Cardiac muscle cell (in vitro differentiated cells and primary cell): ENCODE measurements at regions not wholly inside any gene's neighbourhood (a gene's known extent, or its start where the extent isn't known, plus 50 kb on each side); places are given as distances from the start of the nearest gene placed in this dataset.

ENCODE experiments used
- DNase-seq, 2 donors: peaks; one replicate each; pipeline versions ENCODE4 v3.0.0 to v3.0.0-alpha.2; 2010 to 2017; ENCODE audit warnings: low read depth in 1 of 2, low spot score in 1 of 2
- H3K27ac ChIP-seq: fragments of 200-600 bp; sonication (generic); 2 replicates; pipeline ENCODE4 v1.5.1; 2016
- H3K27me3 ChIP-seq: fragments of 200-600 bp; sonication (generic); 2 replicates; pipeline ENCODE4 v1.6.0; 2016; ENCODE audit warnings: control low read depth
- H3K36me3 ChIP-seq: fragments of 200-600 bp; sonication (generic); 2 replicates; pipeline ENCODE4 v1.5.1; 2016; ENCODE audit warnings: control low read depth
- H3K4me1 ChIP-seq: fragments of 200-600 bp; sonication (generic); 2 replicates; pipeline ENCODE4 v1.8.1; 2017; ENCODE audit warnings: low read depth, mild to moderate bottlenecking, mixed run types
- H3K4me3 ChIP-seq: fragments of 200-600 bp; sonication (generic); 2 replicates; pipeline ENCODE4 v1.5.1; 2016; ENCODE audit warnings: mild to moderate bottlenecking
- H3K9me3 ChIP-seq: fragments of 200-600 bp; sonication (generic); 2 replicates; pipeline ENCODE4 v1.5.1; 2017; ENCODE audit warnings: low read depth, mild to moderate bottlenecking, control low read depth
- TF ChIP-seq, protein P1 (sequence below): IDR thresholded peaks from 2 replicates; pipeline ENCODE4 v1.5.1; 2012; ENCODE audit warnings: low read depth, mild to moderate bottlenecking, low read length

DNA sequence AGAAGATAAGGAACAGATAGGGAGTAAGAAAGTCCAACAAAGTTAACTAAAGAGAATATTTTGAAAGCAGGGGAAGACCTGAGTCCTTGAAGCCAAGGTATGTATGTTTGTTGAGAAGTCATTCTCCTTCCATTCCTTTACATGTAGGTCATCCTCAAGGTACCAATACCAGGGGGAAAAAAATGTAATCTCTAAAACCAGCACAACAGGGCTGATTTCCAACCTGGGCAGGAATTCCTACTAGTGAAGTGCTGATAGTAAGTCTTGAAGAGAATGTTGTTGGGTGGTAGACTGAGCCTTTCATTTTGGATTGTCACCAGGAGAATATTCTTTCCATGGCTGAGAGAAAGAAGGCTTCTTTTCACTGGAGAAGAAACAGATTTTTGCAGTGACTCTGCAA lies 117.1 kb upstream of the ZNF462 start:
- no peaks in the 10 kb centered on the region for H3K27me3 ChIP-seq
- DNase-seq, result no peak
- no peak overlapping the region for H3K27ac ChIP-seq
- no peaks in the 10 kb centered on the region for H3K4me1 ChIP-seq
- no peaks in the 10 kb centered on the region for H3K9me3 ChIP-seq
- no peaks in the 10 kb centered on the region for H3K36me3 ChIP-seq
- TF ChIP-seq, protein P1, sequence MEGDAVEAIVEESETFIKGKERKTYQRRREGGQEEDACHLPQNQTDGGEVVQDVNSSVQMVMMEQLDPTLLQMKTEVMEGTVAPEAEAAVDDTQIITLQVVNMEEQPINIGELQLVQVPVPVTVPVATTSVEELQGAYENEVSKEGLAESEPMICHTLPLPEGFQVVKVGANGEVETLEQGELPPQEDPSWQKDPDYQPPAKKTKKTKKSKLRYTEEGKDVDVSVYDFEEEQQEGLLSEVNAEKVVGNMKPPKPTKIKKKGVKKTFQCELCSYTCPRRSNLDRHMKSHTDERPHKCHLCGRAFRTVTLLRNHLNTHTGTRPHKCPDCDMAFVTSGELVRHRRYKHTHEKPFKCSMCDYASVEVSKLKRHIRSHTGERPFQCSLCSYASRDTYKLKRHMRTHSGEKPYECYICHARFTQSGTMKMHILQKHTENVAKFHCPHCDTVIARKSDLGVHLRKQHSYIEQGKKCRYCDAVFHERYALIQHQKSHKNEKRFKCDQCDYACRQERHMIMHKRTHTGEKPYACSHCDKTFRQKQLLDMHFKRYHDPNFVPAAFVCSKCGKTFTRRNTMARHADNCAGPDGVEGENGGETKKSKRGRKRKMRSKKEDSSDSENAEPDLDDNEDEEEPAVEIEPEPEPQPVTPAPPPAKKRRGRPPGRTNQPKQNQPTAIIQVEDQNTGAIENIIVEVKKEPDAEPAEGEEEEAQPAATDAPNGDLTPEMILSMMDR, result no peak
- H3K4me3 ChIP-seq, result no peak overlapping the region

DNA sequence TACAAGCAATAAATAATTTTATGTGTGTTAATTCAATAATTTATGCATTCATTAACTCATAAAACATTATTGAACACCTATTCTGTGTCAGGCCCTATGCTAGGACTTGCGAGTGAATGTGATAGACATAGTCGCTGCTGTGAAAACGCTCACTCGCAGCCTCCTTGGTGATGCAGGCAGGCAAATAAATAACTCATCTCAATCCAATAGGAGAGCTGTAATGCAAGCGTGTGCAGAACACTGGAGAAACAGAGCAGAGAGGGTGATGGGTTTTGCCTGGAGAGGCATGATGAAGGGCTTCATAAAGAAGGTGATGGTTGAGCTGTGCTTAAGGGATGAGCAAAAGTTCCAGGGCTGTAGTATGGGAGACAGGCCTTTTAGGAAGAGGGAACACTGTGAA lies 111.3 kb upstream of the ZNF462 start:
- no peaks in the 10 kb centered on the region for H3K9me3 ChIP-seq
- no peak for DNase-seq
- H3K27me3 ChIP-seq, result no peaks in the 10 kb centered on the region
- TF ChIP-seq, protein P1, result no peak
- H3K4me3 ChIP-seq, result no peak overlapping the region
- H3K4me1 ChIP-seq, result peaks cover 20% of the 10 kb centered on the region
- no peaks in the 10 kb centered on the region for H3K36me3 ChIP-seq
- peak overlapping the region; percentile 19 for H3K27ac ChIP-seq

DNA sequence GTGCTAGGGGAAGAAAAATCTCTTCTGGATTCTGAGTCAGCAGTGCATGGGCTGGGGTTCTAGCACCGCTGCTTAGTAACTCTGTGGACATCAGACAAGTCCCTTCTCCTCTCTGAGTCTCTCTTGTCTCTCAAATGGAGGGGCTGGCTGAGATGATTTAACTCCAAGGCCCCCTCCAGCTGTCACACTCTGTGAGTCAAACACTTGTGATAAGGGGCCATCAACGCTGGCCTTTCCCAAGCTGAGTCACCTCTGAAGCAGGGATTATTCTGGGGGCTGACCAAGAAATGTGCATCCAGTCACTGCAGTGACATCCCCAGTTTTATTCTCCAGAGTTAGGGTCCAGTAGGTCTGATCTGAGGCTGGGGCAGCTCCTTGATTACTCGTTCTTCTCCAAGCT lies 110.4 kb upstream of the ZNF462 start:
- DNase-seq, result peak in 1 of 2 donors; percentile 46
- H3K27me3 ChIP-seq, result no peaks in the 10 kb centered on the region

DNA sequence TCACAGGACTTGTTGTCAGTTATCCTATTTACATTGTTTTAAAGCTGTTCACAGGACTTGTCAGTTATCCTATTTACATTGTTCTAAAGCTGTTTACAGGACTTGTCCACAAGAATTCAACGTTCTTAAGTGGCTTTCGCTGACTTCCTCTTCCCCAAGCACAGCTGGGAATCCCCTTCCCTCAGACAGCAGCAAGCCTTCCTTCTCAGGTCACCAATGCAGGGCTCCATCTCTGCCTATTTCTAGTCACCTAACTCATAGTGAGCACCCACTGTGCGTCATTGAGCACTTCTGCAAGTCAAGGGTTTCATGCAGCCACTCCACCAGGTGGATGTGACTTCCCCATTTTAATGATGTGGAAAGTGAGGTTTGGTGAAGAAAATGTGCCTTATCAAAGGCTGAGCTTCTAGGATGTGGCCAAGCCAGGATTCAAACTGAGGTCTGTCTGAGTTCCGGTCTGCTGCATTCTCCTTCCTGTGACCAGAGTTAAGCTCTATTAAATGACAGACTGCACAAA lies 109.8 kb upstream of the ZNF462 start:
- TF ChIP-seq, protein P1, result no peak
- Histone ChIP-seq H3K27ac (peak overlapping the region; percentile 19), H3K27me3 (no peaks in the 10 kb centered on the region), H3K9me3 (no peaks in the 10 kb centered on the region), H3K4me3 (no peak overlapping the region), H3K4me1 (peaks cover 20% of the 10 kb centered on the region), H3K36me3 (no peaks in the 10 kb centered on the region)
- no peak for DNase-seq

More for the DNA sequence above, 110.4 kb upstream of the ZNF462 start:
- Histone ChIP-seq H3K36me3 (no peaks in the 10 kb centered on the region), H3K27ac (peak overlapping the region; percentile 19), H3K4me1 (peaks cover 20% of the 10 kb centered on the region), H3K9me3 (no peaks in the 10 kb centered on the region), H3K4me3 (no peak overlapping the region)
- TF ChIP-seq, protein P1, result no peak

DNA sequence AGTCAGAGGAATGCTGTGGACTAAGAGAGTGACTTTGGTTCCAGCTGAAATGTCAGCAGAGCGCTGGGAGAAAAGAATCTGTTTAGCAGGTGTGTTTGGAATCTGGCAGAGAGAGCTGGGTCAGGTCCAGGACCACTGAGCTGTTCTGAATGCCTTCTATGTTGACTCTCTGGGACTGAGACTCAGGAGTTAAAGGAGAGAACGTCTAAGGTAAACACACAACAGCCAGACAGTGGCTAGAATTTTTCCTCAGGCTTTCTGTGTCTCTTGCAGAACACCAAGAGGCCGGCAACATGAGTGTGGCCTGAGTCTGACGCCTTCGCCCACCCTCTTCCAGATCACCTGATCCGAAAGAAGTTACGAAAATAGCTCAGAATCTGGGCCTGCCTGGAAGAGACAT lies 107.2 kb upstream of the ZNF462 start:
- Histone ChIP-seq H3K27ac (peak overlapping the region; percentile 28), H3K27me3 (no peaks in the 10 kb centered on the region), H3K4me3 (no peak overlapping the region), H3K9me3 (no peaks in the 10 kb centered on the region), H3K4me1 (peaks cover 20% of the 10 kb centered on the region), H3K36me3 (no peaks in the 10 kb centered on the region)
- DNase-seq, result peak in 1 of 2 donors; percentile 23
- TF ChIP-seq, protein P1, result no peak

DNA sequence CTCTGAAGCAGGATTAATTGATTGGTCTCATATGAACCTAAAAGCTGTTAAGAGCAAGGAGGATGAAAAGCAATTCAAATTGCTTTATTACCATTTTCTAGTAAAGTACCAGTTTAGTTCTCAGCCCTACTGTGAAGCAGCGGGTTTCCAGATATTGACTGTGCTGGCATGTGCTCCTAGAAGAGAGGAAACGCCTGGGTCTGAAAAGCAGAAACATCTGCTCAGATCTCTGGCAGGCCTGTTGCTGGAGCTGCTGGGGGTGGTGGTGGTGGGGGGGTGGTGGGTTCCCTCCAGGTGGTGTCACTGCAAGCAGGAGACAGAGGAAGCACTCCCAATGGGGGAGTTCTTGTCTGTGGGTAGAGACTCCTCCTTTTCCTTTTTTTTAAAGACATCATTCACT lies 105.5 kb upstream of the ZNF462 start:
- no peaks in the 10 kb centered on the region for H3K27me3 ChIP-seq
- H3K4me1 ChIP-seq, result peaks cover 17% of the 10 kb centered on the region
- H3K27ac ChIP-seq, result no peak overlapping the region
- no peaks in the 10 kb centered on the region for H3K9me3 ChIP-seq
- no peaks in the 10 kb centered on the region for H3K36me3 ChIP-seq
- no peak for DNase-seq
- TF ChIP-seq, protein P1, result no peak
- no peak overlapping the region for H3K4me3 ChIP-seq
